SU-DHL-6 (cell line): ENCODE measurements at regions not wholly inside any gene's neighbourhood (a gene's known extent, or its start where the extent isn't known, plus 50 kb on each side); places are given as distances from the start of the nearest gene placed in this dataset.

Experiments used
- H2AFZ ChIP-seq: fragments of 200-600 bp; sonication (generic); 2 replicates; pipeline ENCODE4 v1.6.1; 2014; ENCODE audit warnings: low read depth, mild to moderate bottlenecking, moderate library complexity, mixed read lengths, antibody characterized with exemption, low read length; ENCODE audit not compliant: severe bottlenecking
- H3F3A ChIP-seq: fragments of 200-600 bp; shearing (Covaris generic); 2 replicates; pipeline ENCODE4 v1.6.0; 2016; ENCODE audit warnings: antibody characterized with exemption, mild to moderate bottlenecking; ENCODE audit not compliant: insufficient read depth
- H3K27ac ChIP-seq: fragments of 200-600 bp; sonication (generic); 2 replicates; pipeline ENCODE4 v1.5.1; 2016; ENCODE audit warnings: low read depth, mild to moderate bottlenecking, low read length, moderate library complexity, mixed read lengths
- H3K27me3 ChIP-seq: fragments of 200-600 bp; sonication (generic), shearing (Covaris generic); 2 replicates; pipeline ENCODE4 v1.6.0; 2014; ENCODE audit warnings: mild to moderate bottlenecking, low read length
- H3K36me3 ChIP-seq: fragments of 200-600 bp; sonication (generic); 2 replicates; pipeline ENCODE4 v1.6.1; 2014; ENCODE audit warnings: mild to moderate bottlenecking, low read length, mixed read lengths
- H3K4me2 ChIP-seq: fragments of 300-600, 200-600 bp; shearing (Covaris generic), sonication (generic); 2 replicates; pipeline ENCODE4 v1.6.0; 2014; ENCODE audit warnings: low read length, low read depth, mild to moderate bottlenecking; ENCODE audit not compliant: poor library complexity, severe bottlenecking
- H3K4me3 ChIP-seq: fragments of 200-600 bp; sonication (generic); 2 replicates; pipeline ENCODE4 v1.5.1; 2014; ENCODE audit warnings: antibody characterized with exemption, low read length, mild to moderate bottlenecking, mixed read lengths; ENCODE audit not compliant: insufficient read depth, poor library complexity, severe bottlenecking
- H3K79me2 ChIP-seq: fragments of 200-600 bp; sonication (generic); 2 replicates; pipeline ENCODE4 v1.6.1; 2014; ENCODE audit warnings: mild to moderate bottlenecking, low read length, moderate library complexity; ENCODE audit not compliant: insufficient read depth
- H3K9ac ChIP-seq: fragments of 200-600 bp; sonication (generic); 2 replicates; pipeline ENCODE4 v1.7.0; 2014; ENCODE audit warnings: mild to moderate bottlenecking, low read length
- H3K9me2 ChIP-seq: fragments of 200-600 bp; sonication (generic); replicated peaks from 2 replicates; pipeline ENCODE4 v1.6.1; 2014; ENCODE audit warnings: low read length; ENCODE audit not compliant: insufficient read depth
- H3K9me3 ChIP-seq: fragments of 200-600 bp; sonication (generic); 2 replicates; pipeline ENCODE4 v1.6.1; 2014; ENCODE audit warnings: low read length, mixed read lengths; ENCODE audit not compliant: insufficient read depth
- H4K20me1 ChIP-seq: fragments of 200-600 bp; sonication (generic); 2 replicates; pipeline ENCODE4 v1.6.1; 2014; ENCODE audit warnings: low read depth, mild to moderate bottlenecking, antibody characterized with exemption, low read length, moderate library complexity, mixed read lengths
- EZH2phosphoT487 ChIP-seq: fragments of 200-600 bp; sonication (generic), shearing (Covaris generic); conservative IDR thresholded peaks from 2 replicates; pipeline ENCODE4 v1.6.1; 2018; ENCODE audit warnings: mild to moderate bottlenecking, antibody characterized with exemption, low read length, moderate library complexity, mixed read lengths
- TF ChIP-seq, protein P1 (sequence below): fragments of 200-600 bp; sonication (generic); IDR thresholded peaks from one replicate; pipeline ENCODE4 v1.5.1; 2017; ENCODE audit warnings: antibody characterized with exemption, mild to moderate bottlenecking, low read length, moderate library complexity; ENCODE audit not compliant: insufficient read depth, poor library complexity, severe bottlenecking

- H3K4me3 ChIP-seq = no peak overlapping the region
- no peaks in the 10 kb centered on the region for H3K9me3 ChIP-seq
- no peak overlapping the region for H3K27ac ChIP-seq
Observed at GRCh38 chr5:58264276-58264675, 195.6 kb downstream of the PLK2 start.

DNA sequence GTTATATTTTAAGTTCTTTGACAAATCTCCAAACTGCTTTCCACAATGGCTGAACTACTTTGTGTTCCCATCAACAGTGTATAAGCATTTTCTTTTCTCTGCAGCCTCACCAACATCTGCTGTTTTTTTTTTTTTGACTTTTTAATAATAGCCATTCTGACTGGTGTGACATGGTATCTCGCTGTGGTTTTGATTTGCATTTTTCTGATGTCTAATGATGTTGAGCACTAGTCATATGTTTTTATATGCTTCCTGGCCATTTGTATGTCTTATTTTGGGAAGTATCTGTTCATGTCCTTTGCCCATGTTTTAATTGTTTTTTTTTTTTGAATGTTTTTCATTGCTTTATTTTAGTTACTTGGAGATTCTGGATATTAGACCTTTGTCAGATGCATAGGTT, 196.6 kb downstream of the PLK2 start:
- no peak overlapping the region for H3K27ac ChIP-seq
- H3K27me3 ChIP-seq = no peaks in the 10 kb centered on the region
- no peaks in the 10 kb centered on the region for H3F3A ChIP-seq
- no peak for TF ChIP-seq EZH2phosphoT487
- no peak overlapping the region for H2AFZ ChIP-seq
- H3K36me3 ChIP-seq = no peaks in the 10 kb centered on the region
- no peak overlapping the region for H3K9ac ChIP-seq
- H3K9me3 ChIP-seq = no peaks in the 10 kb centered on the region
- H4K20me1 ChIP-seq = no peaks in the 10 kb centered on the region
- H3K4me3 ChIP-seq = no peak overlapping the region
- no peaks in the 10 kb centered on the region for H3K79me2 ChIP-seq
- no peaks in the 10 kb centered on the region for H3K9me2 ChIP-seq
- H3K4me2 ChIP-seq = no peak overlapping the region

More at GRCh38 chr5:58264276-58264675, 195.6 kb downstream of the PLK2 start:
- TF ChIP-seq EZH2phosphoT487 = no peak
- TF ChIP-seq, protein P1, sequence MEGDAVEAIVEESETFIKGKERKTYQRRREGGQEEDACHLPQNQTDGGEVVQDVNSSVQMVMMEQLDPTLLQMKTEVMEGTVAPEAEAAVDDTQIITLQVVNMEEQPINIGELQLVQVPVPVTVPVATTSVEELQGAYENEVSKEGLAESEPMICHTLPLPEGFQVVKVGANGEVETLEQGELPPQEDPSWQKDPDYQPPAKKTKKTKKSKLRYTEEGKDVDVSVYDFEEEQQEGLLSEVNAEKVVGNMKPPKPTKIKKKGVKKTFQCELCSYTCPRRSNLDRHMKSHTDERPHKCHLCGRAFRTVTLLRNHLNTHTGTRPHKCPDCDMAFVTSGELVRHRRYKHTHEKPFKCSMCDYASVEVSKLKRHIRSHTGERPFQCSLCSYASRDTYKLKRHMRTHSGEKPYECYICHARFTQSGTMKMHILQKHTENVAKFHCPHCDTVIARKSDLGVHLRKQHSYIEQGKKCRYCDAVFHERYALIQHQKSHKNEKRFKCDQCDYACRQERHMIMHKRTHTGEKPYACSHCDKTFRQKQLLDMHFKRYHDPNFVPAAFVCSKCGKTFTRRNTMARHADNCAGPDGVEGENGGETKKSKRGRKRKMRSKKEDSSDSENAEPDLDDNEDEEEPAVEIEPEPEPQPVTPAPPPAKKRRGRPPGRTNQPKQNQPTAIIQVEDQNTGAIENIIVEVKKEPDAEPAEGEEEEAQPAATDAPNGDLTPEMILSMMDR = no peak
- Histone ChIP-seq H3K9me2 (no peaks in the 10 kb centered on the region), H3K9ac (no peak overlapping the region), H4K20me1 (no peaks in the 10 kb centered on the region), H3F3A (no peaks in the 10 kb centered on the region), H3K4me2 (no peak overlapping the region), H3K27me3 (no peaks in the 10 kb centered on the region), H2AFZ (no peak overlapping the region), H3K36me3 (no peaks in the 10 kb centered on the region), H3K79me2 (no peaks in the 10 kb centered on the region)

- H2AFZ ChIP-seq = no peak overlapping the region
- H3K36me3 ChIP-seq = no peaks in the 10 kb centered on the region
- H3K4me3 ChIP-seq = no peak overlapping the region
- no peaks in the 10 kb centered on the region for H3F3A ChIP-seq
- no peak overlapping the region for H3K9ac ChIP-seq
- no peaks in the 10 kb centered on the region for H3K27me3 ChIP-seq
- no peaks in the 10 kb centered on the region for H3K79me2 ChIP-seq
- H3K9me2 ChIP-seq = no peaks in the 10 kb centered on the region
- H3K9me3 ChIP-seq = no peaks in the 10 kb centered on the region
- H3K4me2 ChIP-seq = no peak overlapping the region
- H4K20me1 ChIP-seq = no peaks in the 10 kb centered on the region
- TF ChIP-seq, protein P1 = no peak
- no peak for TF ChIP-seq EZH2phosphoT487
- H3K27ac ChIP-seq = no peak overlapping the region
Observed at GRCh38 chr5:58262226-58262625, 197.7 kb downstream of the PLK2 start.

- no peaks in the 10 kb centered on the region for H3K79me2 ChIP-seq
- no peak overlapping the region for H3K27ac ChIP-seq
- H3K9me3 ChIP-seq = no peaks in the 10 kb centered on the region
- H3K27me3 ChIP-seq = no peaks in the 10 kb centered on the region
- no peaks in the 10 kb centered on the region for H4K20me1 ChIP-seq
- no peaks in the 10 kb centered on the region for H3K9me2 ChIP-seq
- no peaks in the 10 kb centered on the region for H3F3A ChIP-seq
- TF ChIP-seq EZH2phosphoT487 = no peak
- TF ChIP-seq, protein P1 = no peak
- no peak overlapping the region for H3K4me3 ChIP-seq
- no peak overlapping the region for H3K9ac ChIP-seq
- no peak overlapping the region for H2AFZ ChIP-seq
- no peaks in the 10 kb centered on the region for H3K36me3 ChIP-seq
- no peak overlapping the region for H3K4me2 ChIP-seq
Observed at GRCh38 chr5:58261605-58262004, 198.3 kb downstream of the PLK2 start.
